ENCODE measurements at regions not wholly inside any gene's neighbourhood (a gene's known extent, or its start where the extent isn't known, plus 50 kb on each side); places are given as distances from the start of the nearest gene placed in this dataset.

GRCh38 chr10:25707572-25707971, 226.5 kb upstream of the MYO3A start:
- H3K27ac ChIP-seq (ENCODE audit: insufficient read depth, low read depth, low read length, poor library complexity, severe bottlenecking): no peak overlapping the region
- WGBS, 2 experiments: 96 to 97% methylated on average over 4 of the region's 4 CpGs

GRCh38 chr10:25707976-25708671, 225.9 kb upstream of the MYO3A start:
- WGBS, 2 experiments: 94 to 95% methylated on average over 8 of the region's 8 CpGs
- H3K36me3 ChIP-seq (ENCODE audit: control insufficient read depth, insufficient read depth, low read length): no peaks in the 10 kb centered on the region

More at GRCh38 chr10:25707572-25707971, 226.5 kb upstream of the MYO3A start:
- Histone ChIP-seq H3K4me3 (ENCODE audit: insufficient read depth, low read depth, low read length) (no peak overlapping the region), H3K27me3 (ENCODE audit: control insufficient read depth, insufficient read depth, low read length, poor library complexity, severe bottlenecking) (no peaks in the 10 kb centered on the region), H3K4me1 (ENCODE audit: control insufficient read depth, insufficient read depth, low read length) (no peaks in the 10 kb centered on the region), H3K9me3 (ENCODE audit: control insufficient read depth, low read length) (no peaks in the 10 kb centered on the region), H3K36me3 (ENCODE audit: control insufficient read depth, insufficient read depth, low read length) (no peaks in the 10 kb centered on the region)

DNA sequence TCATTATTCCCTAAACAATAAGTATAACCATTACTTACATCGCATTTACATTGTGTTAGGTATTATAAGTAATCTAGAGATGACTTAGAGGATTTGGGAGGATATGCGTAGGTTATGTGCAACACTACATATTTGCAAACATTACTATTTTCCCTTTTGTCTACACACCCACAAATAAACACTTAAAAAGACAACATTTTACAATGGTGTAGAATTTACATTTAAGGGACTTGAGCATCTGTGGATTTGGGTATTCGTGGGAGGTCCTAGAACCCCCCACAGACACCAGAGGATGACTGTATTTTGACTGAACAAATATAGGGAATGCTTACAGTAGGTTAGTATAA, 220.2 kb upstream of the MYO3A start:
- Histone ChIP-seq H3K9me3 (ENCODE audit: control insufficient read depth, low read length) (no peaks in the 10 kb centered on the region), H3K36me3 (ENCODE audit: control insufficient read depth, insufficient read depth, low read length) (no peaks in the 10 kb centered on the region), H3K27me3 (ENCODE audit: control insufficient read depth, insufficient read depth, low read length, poor library complexity, severe bottlenecking) (no peaks in the 10 kb centered on the region), H3K4me1 (ENCODE audit: control insufficient read depth, insufficient read depth, low read length) (no peaks in the 10 kb centered on the region), H3K27ac (ENCODE audit: insufficient read depth, low read depth, low read length, poor library complexity, severe bottlenecking) (no peak overlapping the region), H3K4me3 (ENCODE audit: insufficient read depth, low read depth, low read length) (no peak overlapping the region)
- 83 to 100% methylated on average over 1 of the region's 3 CpGs for whole genome bisulfite sequencing, 2 experiments

More at GRCh38 chr10:25707976-25708671, 225.9 kb upstream of the MYO3A start:
- no peaks in the 10 kb centered on the region for H3K4me1 ChIP-seq (ENCODE audit: control insufficient read depth, insufficient read depth, low read length)
- no peaks in the 10 kb centered on the region for H3K27me3 ChIP-seq (ENCODE audit: control insufficient read depth, insufficient read depth, low read length, poor library complexity, severe bottlenecking)
- H3K27ac ChIP-seq (ENCODE audit: insufficient read depth, low read depth, low read length, poor library complexity, severe bottlenecking): no peak overlapping the region
- H3K4me3 ChIP-seq (ENCODE audit: insufficient read depth, low read depth, low read length): no peak overlapping the region
- no peaks in the 10 kb centered on the region for H3K9me3 ChIP-seq (ENCODE audit: control insufficient read depth, low read length)

DNA sequence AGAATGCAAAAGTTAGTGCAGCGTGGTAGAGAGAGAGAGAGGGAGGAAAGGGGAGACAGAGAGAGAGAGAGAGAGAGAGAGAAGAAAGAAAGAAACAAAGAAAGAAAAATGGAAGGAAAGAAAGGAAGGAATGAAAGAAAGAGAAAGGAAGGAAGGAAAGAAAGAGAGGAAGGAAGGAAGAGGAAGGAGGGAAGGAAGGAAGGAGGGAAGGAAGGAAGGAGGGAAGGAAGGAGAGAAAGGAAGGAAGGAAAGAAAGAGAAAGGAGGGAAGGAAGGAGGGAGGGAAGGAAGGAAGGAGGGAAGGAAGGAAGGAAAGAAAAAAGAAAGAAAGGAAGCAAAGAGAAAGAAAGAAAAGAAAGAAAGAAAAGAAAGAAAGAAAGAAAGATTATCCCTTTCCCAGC, 209.8 kb upstream of the MYO3A start:
- H3K9me3 ChIP-seq (ENCODE audit: control insufficient read depth, low read length): no peaks in the 10 kb centered on the region
- no peaks in the 10 kb centered on the region for H3K36me3 ChIP-seq (ENCODE audit: control insufficient read depth, insufficient read depth, low read length)
- no peak overlapping the region for H3K27ac ChIP-seq (ENCODE audit: insufficient read depth, low read depth, low read length, poor library complexity, severe bottlenecking)
- H3K4me3 ChIP-seq (ENCODE audit: insufficient read depth, low read depth, low read length): no peak overlapping the region
- 91 to 100% methylated on average over 1 of the region's 1 CpG for WGBS, 2 experiments
- no peaks in the 10 kb centered on the region for H3K27me3 ChIP-seq (ENCODE audit: control insufficient read depth, insufficient read depth, low read length, poor library complexity, severe bottlenecking)
- peaks cover 10% of the 10 kb centered on the region for H3K4me1 ChIP-seq (ENCODE audit: control insufficient read depth, insufficient read depth, low read length)

DNA sequence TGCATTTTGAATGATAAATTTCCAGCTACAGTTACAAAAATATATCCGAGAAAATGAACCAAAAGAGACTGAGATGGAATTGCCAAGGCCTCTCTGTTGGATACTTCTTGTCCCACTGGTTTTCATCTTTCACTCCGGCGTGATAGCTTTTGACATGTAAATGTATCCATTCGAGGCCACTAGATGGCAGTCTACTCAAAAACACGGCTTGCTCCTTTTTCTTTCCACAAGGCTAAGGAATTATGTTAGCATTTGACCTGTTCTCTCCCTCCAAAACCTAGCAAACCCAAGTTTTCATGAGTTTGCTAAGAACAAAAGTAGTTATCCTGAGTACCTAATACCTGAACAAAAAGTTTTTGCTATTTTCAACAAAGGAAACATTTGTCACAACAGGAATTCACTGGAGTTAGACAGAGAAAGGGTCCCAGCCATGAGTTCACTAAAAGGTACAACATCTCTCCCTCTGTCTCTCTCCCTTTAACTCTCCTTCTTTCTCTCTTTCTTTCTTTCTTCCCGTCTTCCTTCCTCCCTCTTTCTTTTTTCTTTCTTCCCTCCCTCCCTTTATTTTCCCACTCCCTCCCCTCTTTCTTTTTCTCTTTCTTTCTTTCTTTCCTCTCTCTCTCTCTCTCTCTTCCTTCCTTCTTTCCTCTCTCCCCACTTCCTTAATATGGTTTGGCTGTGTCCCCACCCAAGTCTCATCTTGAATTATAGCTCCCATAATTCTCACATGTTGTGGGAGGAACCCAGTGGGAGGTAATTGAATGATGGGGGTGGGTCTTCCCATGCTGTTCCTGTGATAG, 207.9 kb upstream of the MYO3A start:
- no peaks in the 10 kb centered on the region for H3K9me3 ChIP-seq (ENCODE audit: control insufficient read depth, low read length)
- H3K27me3 ChIP-seq (ENCODE audit: control insufficient read depth, insufficient read depth, low read length, poor library complexity, severe bottlenecking): no peaks in the 10 kb centered on the region
- WGBS, 2 experiments: 15 to 23% methylated on average over 6 of the region's 6 CpGs
- H3K4me3 ChIP-seq (ENCODE audit: insufficient read depth, low read depth, low read length): no peak overlapping the region
- H3K27ac ChIP-seq (ENCODE audit: insufficient read depth, low read depth, low read length, poor library complexity, severe bottlenecking): no peak overlapping the region
- H3K36me3 ChIP-seq (ENCODE audit: control insufficient read depth, insufficient read depth, low read length): no peaks in the 10 kb centered on the region
- H3K4me1 ChIP-seq (ENCODE audit: control insufficient read depth, insufficient read depth, low read length): peaks cover 10% of the 10 kb centered on the region

- H3K27me3 ChIP-seq (ENCODE audit: control insufficient read depth, insufficient read depth, low read length, poor library complexity, severe bottlenecking): no peaks in the 10 kb centered on the region
- no peaks in the 10 kb centered on the region for H3K4me1 ChIP-seq (ENCODE audit: control insufficient read depth, insufficient read depth, low read length)
- no peak overlapping the region for H3K27ac ChIP-seq (ENCODE audit: insufficient read depth, low read depth, low read length, poor library complexity, severe bottlenecking)
- H3K9me3 ChIP-seq (ENCODE audit: control insufficient read depth, low read length): no peaks in the 10 kb centered on the region
- WGBS, 2 experiments: 95 to 97% methylated on average over 4 of the region's 4 CpGs
- H3K4me3 ChIP-seq (ENCODE audit: insufficient read depth, low read depth, low read length): no peak overlapping the region
- no peaks in the 10 kb centered on the region for H3K36me3 ChIP-seq (ENCODE audit: control insufficient read depth, insufficient read depth, low read length)
Measured at GRCh38 chr10:25738776-25739175, 195.3 kb upstream of the MYO3A start.

- WGBS, 2 experiments: 84 to 100% methylated on average over 1 to 3 of the region's 3 CpGs
- Histone ChIP-seq H3K4me3 (ENCODE audit: insufficient read depth, low read depth, low read length) (no peak overlapping the region), H3K9me3 (ENCODE audit: control insufficient read depth, low read length) (no peaks in the 10 kb centered on the region), H3K36me3 (ENCODE audit: control insufficient read depth, insufficient read depth, low read length) (no peaks in the 10 kb centered on the region), H3K4me1 (ENCODE audit: control insufficient read depth, insufficient read depth, low read length) (no peaks in the 10 kb centered on the region), H3K27me3 (ENCODE audit: control insufficient read depth, insufficient read depth, low read length, poor library complexity, severe bottlenecking) (no peaks in the 10 kb centered on the region), H3K27ac (ENCODE audit: insufficient read depth, low read depth, low read length, poor library complexity, severe bottlenecking) (no peak overlapping the region)
Measured at GRCh38 chr10:25743832-25744231, 190.2 kb upstream of the MYO3A start.

DNA sequence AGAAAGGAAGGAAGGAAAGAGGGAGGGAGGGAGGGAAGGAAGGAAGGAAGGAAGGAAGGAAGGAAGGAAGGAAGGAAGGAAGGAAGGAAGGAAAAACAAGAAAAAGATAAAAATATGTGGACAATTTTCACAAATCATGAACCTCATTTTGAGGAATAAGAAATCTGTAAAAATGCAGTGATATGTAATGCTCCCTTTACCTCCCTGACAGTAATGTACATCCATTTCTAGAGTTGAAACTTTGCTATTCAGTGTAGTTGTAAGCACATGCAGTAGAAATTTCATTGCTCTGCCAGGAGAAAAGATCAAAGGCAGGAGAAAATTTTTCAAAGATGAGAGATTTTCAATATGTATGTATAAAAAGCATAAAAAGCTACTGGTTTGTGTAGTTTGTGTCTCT, 189.5 kb upstream of the MYO3A start:
- H3K27ac ChIP-seq (ENCODE audit: insufficient read depth, low read depth, low read length, poor library complexity, severe bottlenecking): no peak overlapping the region
- no peaks in the 10 kb centered on the region for H3K4me1 ChIP-seq (ENCODE audit: control insufficient read depth, insufficient read depth, low read length)
- no peaks in the 10 kb centered on the region for H3K27me3 ChIP-seq (ENCODE audit: control insufficient read depth, insufficient read depth, low read length, poor library complexity, severe bottlenecking)
- H3K36me3 ChIP-seq (ENCODE audit: control insufficient read depth, insufficient read depth, low read length): no peaks in the 10 kb centered on the region
- no peaks in the 10 kb centered on the region for H3K9me3 ChIP-seq (ENCODE audit: control insufficient read depth, low read length)
- no peak overlapping the region for H3K4me3 ChIP-seq (ENCODE audit: insufficient read depth, low read depth, low read length)

- Histone ChIP-seq H3K36me3 (ENCODE audit: control insufficient read depth, insufficient read depth, low read length) (no peaks in the 10 kb centered on the region), H3K4me3 (ENCODE audit: insufficient read depth, low read depth, low read length) (no peak overlapping the region), H3K4me1 (ENCODE audit: control insufficient read depth, insufficient read depth, low read length) (no peaks in the 10 kb centered on the region), H3K9me3 (ENCODE audit: control insufficient read depth, low read length) (no peaks in the 10 kb centered on the region), H3K27me3 (ENCODE audit: control insufficient read depth, insufficient read depth, low read length, poor library complexity, severe bottlenecking) (no peaks in the 10 kb centered on the region), H3K27ac (ENCODE audit: insufficient read depth, low read depth, low read length, poor library complexity, severe bottlenecking) (no peak overlapping the region)
- 76 to 83% methylated on average over 3 of the region's 3 CpGs for WGBS, 2 experiments
Measured at GRCh38 chr10:25745976-25746375, 188.1 kb upstream of the MYO3A start.

DNA sequence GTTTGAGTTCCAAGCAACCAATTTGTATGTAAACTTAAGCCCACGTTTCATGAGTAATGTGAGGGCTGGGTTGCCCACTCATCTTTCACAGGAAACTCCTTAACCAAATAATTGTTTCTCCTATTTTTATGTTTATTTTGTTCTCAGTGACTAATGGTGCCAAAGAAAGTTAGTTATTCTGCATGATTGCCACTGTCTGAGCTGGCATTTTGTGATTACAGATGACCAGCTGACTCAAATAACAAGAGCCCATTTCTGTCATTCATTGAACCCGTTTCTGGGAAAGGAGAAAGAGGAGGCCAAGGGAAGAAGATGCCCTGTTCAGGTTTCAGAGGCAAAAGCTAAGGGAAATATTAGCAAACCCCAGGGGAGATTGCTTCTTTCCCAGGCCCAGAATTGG, 186.9 kb upstream of the MYO3A start:
- Histone ChIP-seq H3K27me3 (ENCODE audit: control insufficient read depth, insufficient read depth, low read length, poor library complexity, severe bottlenecking) (no peaks in the 10 kb centered on the region), H3K4me1 (ENCODE audit: control insufficient read depth, insufficient read depth, low read length) (no peaks in the 10 kb centered on the region), H3K36me3 (ENCODE audit: control insufficient read depth, insufficient read depth, low read length) (no peaks in the 10 kb centered on the region), H3K27ac (ENCODE audit: insufficient read depth, low read depth, low read length, poor library complexity, severe bottlenecking) (no peak overlapping the region), H3K9me3 (ENCODE audit: control insufficient read depth, low read length) (no peaks in the 10 kb centered on the region), H3K4me3 (ENCODE audit: insufficient read depth, low read depth, low read length) (no peak overlapping the region)
- 80 to 81% methylated on average over 2 of the region's 2 CpGs for WGBS, 2 experiments

All from ectodermal cell (in vitro differentiated cells).